GM18867 (cell line): ENCODE measurements at regions not wholly inside any gene's neighbourhood (a gene's known extent, or its start where the extent isn't known, plus 50 kb on each side); places are given as distances from the start of the nearest gene placed in this dataset.
"Not testable (repeated sequence)": the region's sequence is repeated elsewhere in the genome, so short reads cannot be mapped to it uniquely, and the experiment has no call there.

Source experiments
- ATAC-seq: cut with Tn5 transposase; IDR thresholded peaks from one replicate; pipeline ENCODE4 v1.9.1; 2021; ENCODE audit warnings: mild to moderate bottlenecking, moderate library complexity; ENCODE audit not compliant: unreplicated experiment

GRCh38 chr7:114293289-114294012, 121.2 kb upstream of the FOXP2 start:
- no peak for ATAC-seq

GRCh38 chr7:114279901-114280300, 134.7 kb upstream of the FOXP2 start:
- ATAC-seq, result no peak

GRCh38 chr7:114273218-114273617, 141.4 kb upstream of the FOXP2 start:
- no peak for ATAC-seq

GRCh38 chr7:114269714-114270113, 144.9 kb upstream of the FOXP2 start:
- ATAC-seq, result no peak

- ATAC-seq, result not testable (repeated sequence)
Observed at GRCh38 chr7:114267550-114267949, 147.1 kb upstream of the FOXP2 start.

- ATAC-seq, result no peak
Observed at GRCh38 chr7:114264023-114264422, 150.6 kb upstream of the FOXP2 start.

GRCh38 chr7:114263219-114263618, 151.4 kb upstream of the FOXP2 start:
- no peak for ATAC-seq

GRCh38 chr7:114255404-114255841, 159.2 kb upstream of the FOXP2 start:
- no peak for ATAC-seq

GRCh38 chr7:114243646-114244045, 171.0 kb upstream of the FOXP2 start:
- no peak for ATAC-seq

GRCh38 chr7:114242992-114243507, 171.6 kb upstream of the FOXP2 start:
- no peak for ATAC-seq

GRCh38 chr7:114229246-114229645, 185.4 kb upstream of the FOXP2 start:
- no peak for ATAC-seq

- ATAC-seq, result no peak
Observed at GRCh38 chr7:114225784-114226183, 188.8 kb upstream of the FOXP2 start.

GRCh38 chr7:114218283-114218682, 196.3 kb upstream of the FOXP2 start:
- no peak for ATAC-seq

- ATAC-seq, result no peak
Observed at GRCh38 chr7:114217026-114217806, 197.4 kb upstream of the FOXP2 start.

- no peak for ATAC-seq
Observed at GRCh38 chr7:114214466-114214865, 200.1 kb upstream of the FOXP2 start.

- no peak for ATAC-seq
Observed at GRCh38 chr7:114212721-114213429, 201.7 kb upstream of the FOXP2 start.

- ATAC-seq, result no peak
Observed at GRCh38 chr7:114209968-114210367, 204.6 kb upstream of the FOXP2 start.

GRCh38 chr7:114206688-114207087, 207.9 kb upstream of the FOXP2 start:
- no peak for ATAC-seq

GRCh38 chr7:114196517-114196916, 218.1 kb upstream of the FOXP2 start:
- ATAC-seq, result no peak

GRCh38 chr7:114190387-114190786, 224.2 kb upstream of the FOXP2 start:
- ATAC-seq, result no peak

GRCh38 chr7:114183311-114184088, 231.1 kb upstream of the FOXP2 start:
- ATAC-seq, result no peak
